GM12872 (cell line): ENCODE measurements at regions not wholly inside any gene's neighbourhood (a gene's known extent, or its start where the extent isn't known, plus 50 kb on each side); places are given as distances from the start of the nearest gene placed in this dataset.

Source experiments
- TF ChIP-seq, protein P1 (sequence below): IDR thresholded peaks from 3 replicates; pipeline ENCODE4 v1.5.1; 2011; ENCODE audit warnings: low read depth, mild to moderate bottlenecking, low read length, moderate library complexity; ENCODE audit not compliant: insufficient read depth

DNA sequence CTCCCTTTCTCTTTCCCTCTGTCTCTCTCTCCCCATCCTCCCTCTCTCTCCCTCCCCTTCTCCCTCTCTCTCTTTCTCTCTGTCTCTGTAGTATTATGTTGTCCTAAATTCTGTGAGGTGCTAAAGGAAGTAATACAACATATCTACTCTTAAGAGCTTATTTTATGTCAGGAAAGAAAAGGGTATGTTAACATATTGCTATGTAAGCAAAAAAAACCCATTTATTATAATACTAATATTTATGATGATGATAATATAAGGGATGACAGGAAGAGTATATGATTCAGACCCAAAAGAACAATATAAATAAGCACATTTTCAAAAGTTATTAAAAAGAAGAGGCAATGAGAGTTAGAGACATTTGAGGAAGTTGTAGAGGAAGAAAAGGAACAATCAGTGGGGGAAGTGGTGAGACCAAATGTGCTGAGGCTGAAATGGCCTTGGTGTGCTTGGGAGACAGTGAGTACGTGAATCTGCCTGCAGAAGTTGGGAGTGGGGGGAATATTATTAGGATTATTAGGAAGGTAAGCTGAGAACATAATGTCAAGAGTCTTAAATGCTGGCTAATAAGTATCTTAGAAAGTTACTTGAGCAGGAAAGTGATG lies 303.6 kb upstream of the FERMT1 start:
- TF ChIP-seq, protein P1, sequence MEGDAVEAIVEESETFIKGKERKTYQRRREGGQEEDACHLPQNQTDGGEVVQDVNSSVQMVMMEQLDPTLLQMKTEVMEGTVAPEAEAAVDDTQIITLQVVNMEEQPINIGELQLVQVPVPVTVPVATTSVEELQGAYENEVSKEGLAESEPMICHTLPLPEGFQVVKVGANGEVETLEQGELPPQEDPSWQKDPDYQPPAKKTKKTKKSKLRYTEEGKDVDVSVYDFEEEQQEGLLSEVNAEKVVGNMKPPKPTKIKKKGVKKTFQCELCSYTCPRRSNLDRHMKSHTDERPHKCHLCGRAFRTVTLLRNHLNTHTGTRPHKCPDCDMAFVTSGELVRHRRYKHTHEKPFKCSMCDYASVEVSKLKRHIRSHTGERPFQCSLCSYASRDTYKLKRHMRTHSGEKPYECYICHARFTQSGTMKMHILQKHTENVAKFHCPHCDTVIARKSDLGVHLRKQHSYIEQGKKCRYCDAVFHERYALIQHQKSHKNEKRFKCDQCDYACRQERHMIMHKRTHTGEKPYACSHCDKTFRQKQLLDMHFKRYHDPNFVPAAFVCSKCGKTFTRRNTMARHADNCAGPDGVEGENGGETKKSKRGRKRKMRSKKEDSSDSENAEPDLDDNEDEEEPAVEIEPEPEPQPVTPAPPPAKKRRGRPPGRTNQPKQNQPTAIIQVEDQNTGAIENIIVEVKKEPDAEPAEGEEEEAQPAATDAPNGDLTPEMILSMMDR = no peak

DNA sequence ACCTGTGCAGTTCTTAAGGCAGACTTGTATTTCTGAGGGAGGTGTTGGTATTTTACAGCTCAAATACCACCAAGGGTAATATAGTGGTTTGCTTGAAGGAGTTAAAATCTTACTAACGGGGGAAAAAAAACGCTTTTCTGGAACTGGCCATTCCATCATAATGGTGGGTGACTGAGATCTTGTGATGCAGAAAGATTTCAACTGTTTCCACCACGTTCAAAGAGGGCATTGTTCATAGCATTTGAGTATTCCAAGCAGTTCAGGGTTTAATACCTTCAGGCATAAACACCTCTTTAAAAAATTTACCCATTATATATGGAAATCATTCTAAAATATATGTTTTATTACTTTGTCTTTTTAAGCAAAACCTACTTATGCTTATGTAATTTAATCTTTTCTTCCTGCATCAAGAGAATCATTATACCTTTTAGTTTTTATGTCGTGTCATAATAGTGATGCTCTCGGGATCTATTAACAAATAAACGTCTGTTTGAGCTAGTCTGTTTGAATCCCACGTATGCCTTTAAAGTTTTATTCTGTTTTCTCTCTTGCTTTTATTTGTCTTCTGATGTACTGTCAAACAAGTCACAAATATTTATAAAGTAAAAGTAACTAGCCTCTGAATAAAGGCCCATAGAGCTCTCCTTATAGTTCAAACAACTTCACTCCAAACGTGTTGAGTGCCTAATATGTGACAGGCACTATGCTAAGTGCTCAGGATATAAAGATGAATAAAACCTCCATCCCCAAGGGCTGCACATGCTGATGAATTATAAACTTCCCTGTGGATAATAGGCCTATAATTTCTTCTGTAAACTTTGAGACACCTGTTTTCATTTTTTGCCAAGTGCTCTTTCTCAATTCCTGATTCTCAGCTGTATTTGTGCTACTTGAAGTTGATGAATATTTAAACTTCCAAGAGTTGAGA lies 298.8 kb upstream of the FERMT1 start:
- TF ChIP-seq, protein P1 = no peak

DNA sequence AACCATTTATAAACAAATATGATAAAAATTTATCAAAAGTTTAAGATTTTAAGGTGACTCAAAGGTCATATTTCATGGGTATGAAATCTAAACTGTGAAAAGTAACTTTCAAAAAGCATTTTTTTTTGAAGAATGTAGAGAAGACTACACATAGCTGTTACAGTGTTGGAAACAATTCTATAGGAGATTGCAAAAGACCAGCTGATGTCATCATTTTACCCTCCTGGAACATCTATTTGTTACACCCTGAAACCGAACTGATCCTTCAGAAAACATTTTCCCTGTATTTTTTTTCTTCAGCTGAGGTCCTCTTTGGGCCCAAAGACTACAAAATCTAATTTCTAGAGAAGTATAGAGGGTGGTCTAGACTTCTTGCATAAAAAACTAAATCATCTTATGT lies 297.5 kb upstream of the FERMT1 start:
- TF ChIP-seq, protein P1 = no peak

DNA sequence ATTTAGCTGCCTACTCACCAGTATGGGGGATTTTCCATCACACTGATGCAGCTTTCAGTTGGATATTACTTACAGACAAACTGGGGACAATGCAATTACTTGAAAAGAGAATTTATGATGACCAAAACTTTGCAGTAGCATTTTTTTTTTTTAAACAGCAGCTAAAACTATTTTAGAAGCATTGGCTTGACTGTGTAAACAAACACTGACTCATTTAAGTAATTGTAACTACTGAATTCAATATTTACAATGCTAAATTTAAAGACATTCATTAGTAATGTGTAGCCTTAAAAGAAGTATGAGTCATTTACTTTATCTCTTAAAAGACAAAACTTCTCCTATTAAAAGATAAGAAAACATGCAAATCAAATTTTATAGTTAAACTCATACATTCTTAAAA lies 295.9 kb upstream of the FERMT1 start:
- TF ChIP-seq, protein P1 = no peak

DNA sequence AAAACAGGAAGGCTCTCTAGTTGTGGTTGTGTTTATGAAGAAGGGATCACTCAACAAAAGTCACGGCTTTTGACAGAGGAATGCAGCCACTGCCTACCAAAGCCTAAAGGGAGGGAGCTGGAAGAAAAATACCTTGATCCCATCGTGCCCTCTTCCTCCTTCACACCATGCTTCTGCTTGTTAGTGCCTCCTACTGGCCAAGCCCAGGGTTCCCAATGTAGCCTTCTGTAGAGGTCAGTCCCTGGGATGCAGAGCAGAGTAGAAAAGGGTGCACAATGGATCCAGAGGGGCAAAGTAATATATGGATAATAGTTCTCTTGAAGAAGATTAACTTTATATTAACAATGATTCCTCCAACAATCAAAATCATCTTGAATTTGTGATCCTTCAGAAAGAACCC lies 293.5 kb upstream of the FERMT1 start:
- TF ChIP-seq, protein P1 = peak; percentile 38; the same call in 2 of the 3 replicates

DNA sequence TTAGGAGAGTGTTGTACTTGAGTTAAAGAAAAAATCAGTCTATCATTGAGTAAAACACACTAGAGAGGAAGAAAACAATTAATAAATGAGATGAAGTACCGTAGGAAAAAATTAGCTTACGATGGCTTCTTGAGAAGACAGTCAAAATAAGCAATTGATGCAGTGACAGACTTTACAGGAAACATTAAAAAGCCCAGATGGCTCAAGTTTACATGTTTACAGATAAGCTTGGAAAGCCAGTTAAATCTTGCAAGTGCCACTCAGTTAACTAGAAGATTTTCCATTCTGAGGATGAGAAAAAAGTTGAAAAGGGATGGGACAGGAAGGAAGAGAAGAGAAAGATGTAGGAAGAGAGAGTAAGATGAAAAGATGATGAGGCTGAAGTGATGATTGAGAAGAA lies 288.8 kb upstream of the FERMT1 start:
- TF ChIP-seq, protein P1 = no peak

DNA sequence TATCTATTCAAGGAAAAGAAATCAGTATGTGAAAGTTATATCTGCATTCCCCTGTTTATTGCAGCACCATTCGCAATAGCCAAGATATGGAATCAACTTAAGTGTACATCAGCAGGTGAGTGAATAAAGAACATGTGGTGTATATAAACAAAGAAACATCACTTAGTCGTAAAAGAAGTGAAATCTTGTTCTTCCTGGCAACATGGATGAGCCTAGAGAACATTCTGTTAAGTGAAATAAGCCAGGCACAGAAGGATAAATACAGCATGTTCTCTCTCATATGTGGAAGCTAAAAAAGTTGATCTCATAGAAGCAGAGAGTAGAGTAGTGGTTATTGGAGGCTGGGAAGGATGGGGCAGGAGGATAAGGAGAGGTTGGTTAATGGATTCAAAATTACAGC lies 287.9 kb upstream of the FERMT1 start:
- TF ChIP-seq, protein P1 = no peak
